ENCODE measurements at regions not wholly inside any gene's neighbourhood (a gene's known extent, or its start where the extent isn't known, plus 50 kb on each side); places are given as distances from the start of the nearest gene placed in this dataset.

- no peak for DNase-seq
- H3K9me3 ChIP-seq: no peaks in the 10 kb centered on the region
- no peak overlapping the region for H3K27ac Mint-ChIP-seq (ENCODE audit: unreplicated experiment)
- no peaks in the 10 kb centered on the region for H3K27me3 Mint-ChIP-seq (ENCODE audit: insufficient read depth, unreplicated experiment)
- no peak for TF ChIP-seq CTCF (IDR thresholded peaks at IDR 0.05; ENCODE audit: insufficient read depth in 1 of 2, low read depth in 1 of 2, low read length in 1 of 2, severe bottlenecking in 1 of 2, unreplicated experiment in 1 of 2)
- H3K4me3 Mint-ChIP-seq (ENCODE audit: unreplicated experiment): no peak overlapping the region
- no peaks in the 10 kb centered on the region for H3K4me1 Mint-ChIP-seq (ENCODE audit: low read depth, unreplicated experiment)
- intact Hi-C loops (cut with micrococcal nuclease; ENCODE audit: unreplicated experiment): no loop called here
- ChIA-PET CTCF (no interaction called here), POLR2A (no interaction called here)
- H3K27me3 ChIP-seq (replicated peaks; ENCODE audit: control insufficient read depth, insufficient read depth, low read length): no peaks in the 10 kb centered on the region
- no peak overlapping the region for H3K4me3 ChIP-seq (ENCODE audit: low read depth, low read length)
- H3K4me1 ChIP-seq: no peaks in the 10 kb centered on the region
- H3K36me3 ChIP-seq (ENCODE audit: control insufficient read depth, insufficient read depth, low read length): no peaks in the 10 kb centered on the region
- no peaks in the 10 kb centered on the region for H3K36me3 Mint-ChIP-seq (ENCODE audit: insufficient read depth, unreplicated experiment)
- H3K9me3 Mint-ChIP-seq (ENCODE audit: unreplicated experiment): no peaks in the 10 kb centered on the region
- BruUV-seq (replicated peaks): no TSS peak
Observed at GRCh38 chr4:101398807-101399206, 51.5 kb upstream of the PPP3CA start.
